SJCRH30 (cell line): ENCODE measurements at regions not wholly inside any gene's neighbourhood (a gene's known extent, or its start where the extent isn't known, plus 50 kb on each side); places are given as distances from the start of the nearest gene placed in this dataset.

ENCODE experiments used
- DNase-seq, 2 experiments: peaks; one replicate each; pipeline ENCODE4 v3.0.0-alpha.2; 2015 to 2020
- H3K27ac ChIP-seq: fragments of 250-450 bp; sonication (Bioruptor Pico); 2 replicates; pipeline ENCODE4 v1.5.1; 2020; ENCODE audit warnings: mild to moderate bottlenecking, moderate library complexity
- H3K27me3 ChIP-seq: fragments of 250-450 bp; sonication (Bioruptor Pico); 2 replicates; pipeline ENCODE4 v1.5.1; 2020; ENCODE audit warnings: mild to moderate bottlenecking, moderate library complexity
- H3K36me3 ChIP-seq: fragments of 250-450 bp; sonication (Bioruptor Pico); 2 replicates; pipeline ENCODE4 v1.5.1; 2020; ENCODE audit warnings: mild to moderate bottlenecking, moderate library complexity
- H3K4me1 ChIP-seq: fragments of 250-450 bp; sonication (Bioruptor Pico); 2 replicates; pipeline ENCODE4 v1.5.1; 2020; ENCODE audit warnings: mild to moderate bottlenecking, moderate library complexity
- H3K4me3 ChIP-seq: fragments of 250-450 bp; sonication (Bioruptor Pico); 2 replicates; pipeline ENCODE4 v1.5.1; 2020; ENCODE audit warnings: mild to moderate bottlenecking, moderate library complexity
- H3K9me3 ChIP-seq: fragments of 250-450 bp; sonication (Bioruptor Pico); replicated peaks from 2 replicates; pipeline ENCODE4 v1.5.1; 2020; ENCODE audit warnings: mild to moderate bottlenecking, moderate library complexity

GRCh38 chr6:16974704-16975359 is 127.0 kb upstream of the STMND1 start:
- H3K4me1 ChIP-seq = no peaks in the 10 kb centered on the region
- no peak for DNase-seq
- no peak overlapping the region for H3K27ac ChIP-seq
- no peaks in the 10 kb centered on the region for H3K9me3 ChIP-seq
- H3K4me3 ChIP-seq = no peak overlapping the region
- no peaks in the 10 kb centered on the region for H3K27me3 ChIP-seq
- no peaks in the 10 kb centered on the region for H3K36me3 ChIP-seq

GRCh38 chr6:16974387-16974673 is 127.5 kb upstream of the STMND1 start:
- Histone ChIP-seq H3K27ac (no peak overlapping the region), H3K4me3 (no peak overlapping the region)
- DNase-seq = no peak

GRCh38 chr6:16973545-16974386 is 128.1 kb upstream of the STMND1 start:
- Histone ChIP-seq H3K4me1 (no peaks in the 10 kb centered on the region), H3K27me3 (no peaks in the 10 kb centered on the region)

More at GRCh38 chr6:16974387-16974673, 127.5 kb upstream of the STMND1 start:
- no peaks in the 10 kb centered on the region for H3K36me3 ChIP-seq
- H3K9me3 ChIP-seq = no peaks in the 10 kb centered on the region
- H3K4me1 ChIP-seq = no peaks in the 10 kb centered on the region
- H3K27me3 ChIP-seq = no peaks in the 10 kb centered on the region

GRCh38 chr6:16973051-16973450 is 128.8 kb upstream of the STMND1 start:
- Histone ChIP-seq H3K9me3 (no peaks in the 10 kb centered on the region), H3K4me1 (no peaks in the 10 kb centered on the region)
- no peak for DNase-seq

More at GRCh38 chr6:16973545-16974386, 128.1 kb upstream of the STMND1 start:
- H3K36me3 ChIP-seq = no peaks in the 10 kb centered on the region
- H3K9me3 ChIP-seq = no peaks in the 10 kb centered on the region
- H3K27ac ChIP-seq = no peak overlapping the region
- no peak for DNase-seq
- no peak overlapping the region for H3K4me3 ChIP-seq

GRCh38 chr6:16972535-16972934 is 129.3 kb upstream of the STMND1 start:
- Histone ChIP-seq H3K27me3 (no peaks in the 10 kb centered on the region), H3K36me3 (no peaks in the 10 kb centered on the region), H3K27ac (no peak overlapping the region), H3K4me3 (no peak overlapping the region), H3K4me1 (no peaks in the 10 kb centered on the region), H3K9me3 (no peaks in the 10 kb centered on the region)
- no peak for DNase-seq

More at GRCh38 chr6:16973051-16973450, 128.8 kb upstream of the STMND1 start:
- H3K27me3 ChIP-seq = no peaks in the 10 kb centered on the region
- no peaks in the 10 kb centered on the region for H3K36me3 ChIP-seq
- H3K27ac ChIP-seq = no peak overlapping the region
- H3K4me3 ChIP-seq = no peak overlapping the region

- H3K9me3 ChIP-seq = no peaks in the 10 kb centered on the region
- no peaks in the 10 kb centered on the region for H3K27me3 ChIP-seq
- H3K4me3 ChIP-seq = no peak overlapping the region
- DNase-seq = no peak
- H3K27ac ChIP-seq = no peak overlapping the region
- H3K36me3 ChIP-seq = no peaks in the 10 kb centered on the region
- no peaks in the 10 kb centered on the region for H3K4me1 ChIP-seq
Measured at GRCh38 chr6:16969699-16970655, 131.9 kb upstream of the STMND1 start.

GRCh38 chr6:16968101-16968500 is 133.7 kb upstream of the STMND1 start:
- Histone ChIP-seq H3K4me1 (no peaks in the 10 kb centered on the region), H3K27ac (no peak overlapping the region), H3K27me3 (no peaks in the 10 kb centered on the region), H3K9me3 (no peaks in the 10 kb centered on the region), H3K4me3 (no peak overlapping the region), H3K36me3 (no peaks in the 10 kb centered on the region)
- DNase-seq = no peak

GRCh38 chr6:16967470-16967817 is 134.4 kb upstream of the STMND1 start:
- no peak for DNase-seq
- no peaks in the 10 kb centered on the region for H3K36me3 ChIP-seq
- H3K27me3 ChIP-seq = no peaks in the 10 kb centered on the region
- H3K4me1 ChIP-seq = no peaks in the 10 kb centered on the region
- no peaks in the 10 kb centered on the region for H3K9me3 ChIP-seq
- H3K4me3 ChIP-seq = no peak overlapping the region
- no peak overlapping the region for H3K27ac ChIP-seq

- DNase-seq = no peak
- Histone ChIP-seq H3K27ac (no peak overlapping the region), H3K4me1 (no peaks in the 10 kb centered on the region), H3K4me3 (no peak overlapping the region), H3K36me3 (no peaks in the 10 kb centered on the region), H3K9me3 (no peaks in the 10 kb centered on the region), H3K27me3 (no peaks in the 10 kb centered on the region)
Measured at GRCh38 chr6:16966791-16967469, 134.9 kb upstream of the STMND1 start.

- Histone ChIP-seq H3K36me3 (no peaks in the 10 kb centered on the region), H3K4me3 (no peak overlapping the region), H3K4me1 (no peaks in the 10 kb centered on the region; the same call in 1 of the 2 replicates), H3K9me3 (no peaks in the 10 kb centered on the region), H3K27me3 (no peaks in the 10 kb centered on the region), H3K27ac (no peak overlapping the region)
- no peak for DNase-seq
Measured at GRCh38 chr6:16965689-16966088, 136.2 kb upstream of the STMND1 start.

GRCh38 chr6:16964553-16965499 is 137.0 kb upstream of the STMND1 start:
- peak; percentile 69 to 84 for DNase-seq
- H3K27me3 ChIP-seq = no peaks in the 10 kb centered on the region
- no peak overlapping the region; the same call in 1 of the 2 replicates for H3K27ac ChIP-seq
- H3K4me1 ChIP-seq = no peaks in the 10 kb centered on the region; the same call in 1 of the 2 replicates
- no peaks in the 10 kb centered on the region for H3K9me3 ChIP-seq
- H3K36me3 ChIP-seq = no peaks in the 10 kb centered on the region
- H3K4me3 ChIP-seq = peak overlapping the region; percentile 46

- Histone ChIP-seq H3K27ac (no peak overlapping the region), H3K36me3 (no peaks in the 10 kb centered on the region), H3K4me3 (no peak overlapping the region), H3K27me3 (no peaks in the 10 kb centered on the region), H3K9me3 (no peaks in the 10 kb centered on the region), H3K4me1 (no peaks in the 10 kb centered on the region; the same call in 1 of the 2 replicates)
- DNase-seq = no peak
Measured at GRCh38 chr6:16961577-16961976, 140.3 kb upstream of the STMND1 start.

- Histone ChIP-seq H3K4me1 (no peaks in the 10 kb centered on the region; the same call in 1 of the 2 replicates), H3K36me3 (no peaks in the 10 kb centered on the region), H3K27me3 (no peaks in the 10 kb centered on the region), H3K4me3 (no peak overlapping the region), H3K9me3 (no peaks in the 10 kb centered on the region), H3K27ac (no peak overlapping the region)
- no peak for DNase-seq
Measured at GRCh38 chr6:16959789-16960188, 142.1 kb upstream of the STMND1 start.
